K562 (cell line): ENCODE measurements at regions not wholly inside any gene's neighbourhood (a gene's known extent, or its start where the extent isn't known, plus 50 kb on each side); places are given as distances from the start of the nearest gene placed in this dataset.

Experiments used
- MCM2 ChIP-seq: fragments of 450-650 bp; IDR thresholded peaks from 2 replicates; pipeline ENCODE4 v1.6.1; 2017; ENCODE audit warnings: low read depth, mild to moderate bottlenecking
- ZZZ3 ChIP-seq: fragments of 450-650 bp; IDR thresholded peaks from 2 replicates; pipeline ENCODE4 v1.6.1; 2016; ENCODE audit warnings: antibody characterized with exemption, mild to moderate bottlenecking, moderate library complexity
- TF ChIP-seq, protein P1 (sequence below): sonication (generic); formaldehyde crosslinking; IDR thresholded peaks from 2 replicates; pipeline ENCODE4 v1.8.0; 2022; ENCODE audit warnings: mild to moderate bottlenecking, missing genetic modification reagents
- TF ChIP-seq, protein P2 (sequence below): fragments of 250-450 bp; sonication (Bioruptor Pico); IDR thresholded peaks from 2 replicates; pipeline ENCODE4 v1.8.0; 2021; ENCODE audit warnings: mild to moderate bottlenecking, moderate library complexity

DNA sequence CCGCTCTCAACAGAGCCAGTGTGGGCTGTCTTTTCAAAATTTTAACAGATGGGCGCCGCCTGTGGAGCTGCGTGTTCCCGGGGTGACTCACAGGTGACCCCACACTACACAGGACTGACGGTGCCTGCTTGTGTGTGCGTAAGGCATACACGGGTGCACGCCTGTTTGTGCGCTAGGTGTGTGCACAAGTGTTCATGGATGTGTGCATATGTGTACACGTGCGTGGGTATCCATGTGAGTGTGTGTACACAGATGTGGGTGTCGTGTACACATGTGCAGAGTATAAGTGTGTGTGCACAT is 92.7 kb upstream of the SOX1 start (continued):
- TF ChIP-seq, protein P1, sequence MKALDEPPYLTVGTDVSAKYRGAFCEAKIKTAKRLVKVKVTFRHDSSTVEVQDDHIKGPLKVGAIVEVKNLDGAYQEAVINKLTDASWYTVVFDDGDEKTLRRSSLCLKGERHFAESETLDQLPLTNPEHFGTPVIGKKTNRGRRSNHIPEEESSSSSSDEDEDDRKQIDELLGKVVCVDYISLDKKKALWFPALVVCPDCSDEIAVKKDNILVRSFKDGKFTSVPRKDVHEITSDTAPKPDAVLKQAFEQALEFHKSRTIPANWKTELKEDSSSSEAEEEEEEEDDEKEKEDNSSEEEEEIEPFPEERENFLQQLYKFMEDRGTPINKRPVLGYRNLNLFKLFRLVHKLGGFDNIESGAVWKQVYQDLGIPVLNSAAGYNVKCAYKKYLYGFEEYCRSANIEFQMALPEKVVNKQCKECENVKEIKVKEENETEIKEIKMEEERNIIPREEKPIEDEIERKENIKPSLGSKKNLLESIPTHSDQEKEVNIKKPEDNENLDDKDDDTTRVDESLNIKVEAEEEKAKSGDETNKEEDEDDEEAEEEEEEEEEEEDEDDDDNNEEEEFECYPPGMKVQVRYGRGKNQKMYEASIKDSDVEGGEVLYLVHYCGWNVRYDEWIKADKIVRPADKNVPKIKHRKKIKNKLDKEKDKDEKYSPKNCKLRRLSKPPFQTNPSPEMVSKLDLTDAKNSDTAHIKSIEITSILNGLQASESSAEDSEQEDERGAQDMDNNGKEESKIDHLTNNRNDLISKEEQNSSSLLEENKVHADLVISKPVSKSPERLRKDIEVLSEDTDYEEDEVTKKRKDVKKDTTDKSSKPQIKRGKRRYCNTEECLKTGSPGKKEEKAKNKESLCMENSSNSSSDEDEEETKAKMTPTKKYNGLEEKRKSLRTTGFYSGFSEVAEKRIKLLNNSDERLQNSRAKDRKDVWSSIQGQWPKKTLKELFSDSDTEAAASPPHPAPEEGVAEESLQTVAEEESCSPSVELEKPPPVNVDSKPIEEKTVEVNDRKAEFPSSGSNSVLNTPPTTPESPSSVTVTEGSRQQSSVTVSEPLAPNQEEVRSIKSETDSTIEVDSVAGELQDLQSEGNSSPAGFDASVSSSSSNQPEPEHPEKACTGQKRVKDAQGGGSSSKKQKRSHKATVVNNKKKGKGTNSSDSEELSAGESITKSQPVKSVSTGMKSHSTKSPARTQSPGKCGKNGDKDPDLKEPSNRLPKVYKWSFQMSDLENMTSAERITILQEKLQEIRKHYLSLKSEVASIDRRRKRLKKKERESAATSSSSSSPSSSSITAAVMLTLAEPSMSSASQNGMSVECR (CRISPR knock-in tag), result no peak
- no peak for TF ChIP-seq MCM2
- TF ChIP-seq, protein P2, sequence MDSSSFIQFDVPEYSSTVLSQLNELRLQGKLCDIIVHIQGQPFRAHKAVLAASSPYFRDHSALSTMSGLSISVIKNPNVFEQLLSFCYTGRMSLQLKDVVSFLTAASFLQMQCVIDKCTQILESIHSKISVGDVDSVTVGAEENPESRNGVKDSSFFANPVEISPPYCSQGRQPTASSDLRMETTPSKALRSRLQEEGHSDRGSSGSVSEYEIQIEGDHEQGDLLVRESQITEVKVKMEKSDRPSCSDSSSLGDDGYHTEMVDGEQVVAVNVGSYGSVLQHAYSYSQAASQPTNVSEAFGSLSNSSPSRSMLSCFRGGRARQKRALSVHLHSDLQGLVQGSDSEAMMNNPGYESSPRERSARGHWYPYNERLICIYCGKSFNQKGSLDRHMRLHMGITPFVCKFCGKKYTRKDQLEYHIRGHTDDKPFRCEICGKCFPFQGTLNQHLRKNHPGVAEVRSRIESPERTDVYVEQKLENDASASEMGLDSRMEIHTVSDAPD (CRISPR knock-in tag), result no peak
- TF ChIP-seq ZZZ3, result no peak
- TF ChIP-seq, all 486 proteins: peak for 0
